Left renal cortex interstitium (tissue), 4 donors: ENCODE measurements at regions not wholly inside any gene's neighbourhood (a gene's known extent, or its start where the extent isn't known, plus 50 kb on each side); places are given as distances from the start of the nearest gene placed in this dataset.
"Not testable (repeated sequence)": the region's sequence is repeated elsewhere in the genome, so short reads cannot be mapped to it uniquely, and the experiment has no call there.

ENCODE experiments used
- DNase-seq, 4 donors: peaks; one replicate each; pipeline ENCODE4 v3.0.0-alpha.2; 2013; ENCODE audit warnings: low read depth in 4 of 4, low spot score in 2 of 4, missing footprints in 1 of 4

DNA sequence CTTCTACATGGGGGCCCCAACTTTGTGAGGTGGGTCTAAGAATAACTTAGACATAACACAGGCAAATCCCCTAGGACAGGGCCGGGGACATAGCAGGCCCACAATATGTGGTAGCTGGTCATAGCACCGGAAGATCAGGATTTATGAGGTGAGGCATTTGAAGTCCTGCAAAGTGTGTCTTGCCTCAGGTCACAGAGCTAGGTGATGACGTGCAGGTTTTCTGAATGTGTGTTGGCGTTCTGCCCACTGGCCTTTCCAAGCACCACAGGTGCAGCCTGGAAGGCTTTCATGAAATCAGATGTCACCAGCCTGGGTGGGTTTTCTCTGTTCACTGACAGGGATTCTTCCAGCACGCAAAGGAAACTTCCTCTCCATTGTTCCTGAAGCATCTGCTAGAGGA is 119.1 kb downstream of the LRATD1 start:
- DNase-seq = no peak

- no peak for DNase-seq
Observed at GRCh38 chr2:14752295-14752694, 119.8 kb downstream of the LRATD1 start.

- DNase-seq = no peak
Observed at GRCh38 chr2:14756122-14756541, 123.6 kb downstream of the LRATD1 start.

DNA sequence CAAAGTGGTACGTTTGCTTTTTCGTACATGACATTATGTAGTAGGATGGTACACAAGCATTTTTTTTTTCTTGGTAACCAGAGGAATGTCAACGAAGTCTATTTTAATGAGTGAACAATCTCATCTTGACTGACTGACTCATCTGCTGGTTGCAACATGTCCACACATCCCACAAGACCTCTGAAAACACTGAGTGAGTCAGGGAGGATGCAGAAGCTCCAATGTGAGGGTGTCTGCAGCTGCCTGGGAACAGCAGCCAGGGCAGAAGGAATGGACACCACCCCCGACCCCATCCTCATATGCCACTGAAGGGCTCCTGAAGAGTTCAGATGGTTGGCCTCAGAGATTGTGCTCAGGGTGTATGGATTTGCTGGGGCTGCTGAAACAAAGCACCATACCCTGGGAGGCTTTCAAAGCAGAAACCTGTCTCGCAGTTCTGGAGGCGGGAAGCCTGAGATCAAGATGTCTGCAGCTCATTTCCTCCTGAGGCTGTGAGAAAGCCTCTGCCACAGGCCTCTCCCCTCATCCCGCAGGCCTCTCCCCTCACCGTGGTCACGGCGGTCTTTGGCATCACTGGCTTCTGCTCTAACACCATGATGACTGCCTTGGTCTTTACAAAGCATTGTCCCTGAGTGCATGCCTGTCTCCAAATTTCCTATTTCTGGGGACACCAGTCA is 124.6 kb downstream of the LRATD1 start:
- DNase-seq = no peak

GRCh38 chr2:14759082-14759481 is 126.6 kb downstream of the LRATD1 start:
- no peak for DNase-seq

- no peak for DNase-seq
Observed at GRCh38 chr2:14760169-14760568, 127.7 kb downstream of the LRATD1 start.

DNA sequence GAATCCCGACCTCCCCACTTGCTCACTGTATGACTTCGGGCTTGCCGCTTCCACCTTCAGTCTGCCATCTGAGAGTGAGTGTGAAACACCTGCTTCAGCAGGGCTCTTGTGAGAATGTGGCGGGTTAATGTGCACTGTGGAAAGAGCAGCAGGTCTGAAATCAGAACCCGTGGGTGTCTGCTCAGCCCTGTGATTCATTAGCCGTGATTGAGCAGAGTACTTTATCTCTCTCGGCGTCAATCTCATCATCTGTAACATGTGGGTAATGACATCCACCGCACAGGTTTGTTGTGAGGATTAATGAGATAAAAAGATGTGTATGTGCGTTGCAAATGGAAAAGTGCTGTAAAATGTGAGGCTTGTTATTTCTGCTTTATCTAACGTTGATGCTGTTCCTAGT is 128.6 kb downstream of the LRATD1 start:
- DNase-seq = no peak

DNA sequence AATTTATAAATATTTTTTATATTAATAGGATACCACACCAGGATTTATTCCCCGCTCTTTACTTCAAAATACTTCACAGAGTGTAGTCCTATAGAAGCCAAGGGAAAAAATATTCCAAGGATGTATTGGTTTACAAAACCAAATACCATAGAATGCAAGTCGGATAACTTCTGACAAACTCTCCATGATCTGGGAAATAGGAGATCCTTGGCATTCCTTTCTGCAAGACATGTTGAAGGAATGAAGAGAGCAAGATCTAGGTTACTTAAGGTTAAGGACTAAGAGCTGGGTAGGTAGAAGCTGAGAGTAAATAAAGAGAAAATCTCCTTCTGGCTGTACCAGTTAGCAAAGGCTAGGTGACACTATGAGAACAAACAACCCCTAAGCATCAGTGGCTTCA is 141.2 kb downstream of the LRATD1 start:
- no peak for DNase-seq

GRCh38 chr2:14774436-14774968 is 142.0 kb downstream of the LRATD1 start:
- DNase-seq = no peak

DNA sequence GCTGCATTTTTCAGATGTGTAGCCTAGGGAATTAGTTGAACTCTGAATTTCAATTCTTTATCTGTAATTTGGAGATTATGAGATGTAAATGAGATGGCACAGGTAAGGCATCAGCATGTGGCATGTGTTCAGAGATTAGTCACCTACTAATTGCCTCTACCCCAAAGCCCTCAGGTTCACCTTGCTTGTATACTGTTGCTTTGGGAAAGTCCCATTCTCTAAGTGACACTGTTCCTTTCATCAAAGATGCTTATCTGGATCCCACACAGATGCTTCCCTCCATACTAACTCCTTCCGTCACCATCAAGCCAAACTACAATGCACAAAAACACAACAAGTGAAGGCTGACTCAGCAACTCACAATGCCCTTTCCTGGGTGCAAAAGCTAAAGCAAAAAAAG is 143.7 kb downstream of the LRATD1 start:
- DNase-seq = no peak

- DNase-seq = no peak
Observed at GRCh38 chr2:14778015-14778414, 145.5 kb downstream of the LRATD1 start.

DNA sequence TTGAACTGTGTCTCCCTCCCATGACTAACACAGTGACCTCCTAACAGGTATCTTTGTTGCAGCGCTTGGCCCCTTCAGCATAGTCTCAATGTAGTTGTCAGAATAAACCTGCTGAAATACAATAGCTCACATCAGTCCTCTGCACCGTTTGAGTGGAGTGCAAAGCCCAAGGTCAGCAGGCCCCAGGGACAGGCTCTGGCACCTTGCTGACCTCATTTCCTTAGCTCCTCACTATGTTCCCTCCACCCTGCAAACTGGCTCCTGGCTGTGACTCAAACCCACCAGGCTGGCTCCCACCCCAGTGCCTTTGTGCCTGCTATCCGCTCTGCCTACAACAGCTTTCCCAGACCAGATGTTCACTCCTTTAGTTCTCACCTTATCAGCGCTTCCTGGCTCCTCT is 146.7 kb downstream of the LRATD1 start:
- no peak for DNase-seq

DNA sequence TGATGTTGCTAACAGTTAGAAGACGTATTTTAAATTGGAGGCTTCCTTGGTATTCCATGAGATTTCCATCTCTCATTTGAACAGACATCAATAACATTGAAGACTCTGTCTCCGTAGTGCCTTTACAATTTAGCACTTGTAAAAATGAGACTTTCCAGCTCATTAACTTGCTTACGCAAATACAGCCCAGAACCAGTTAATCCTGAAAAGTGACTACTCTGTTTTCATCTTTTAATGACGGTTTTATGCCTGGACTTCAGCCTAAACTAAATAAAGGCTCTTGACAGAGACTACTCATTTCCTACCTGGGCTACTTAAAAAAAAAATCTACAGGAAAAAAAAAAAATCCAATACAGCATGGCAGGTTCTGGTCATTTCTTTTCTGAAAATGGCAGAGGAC is 148.6 kb downstream of the LRATD1 start:
- peak in 1 of 4 donors; percentile 21 for DNase-seq

DNA sequence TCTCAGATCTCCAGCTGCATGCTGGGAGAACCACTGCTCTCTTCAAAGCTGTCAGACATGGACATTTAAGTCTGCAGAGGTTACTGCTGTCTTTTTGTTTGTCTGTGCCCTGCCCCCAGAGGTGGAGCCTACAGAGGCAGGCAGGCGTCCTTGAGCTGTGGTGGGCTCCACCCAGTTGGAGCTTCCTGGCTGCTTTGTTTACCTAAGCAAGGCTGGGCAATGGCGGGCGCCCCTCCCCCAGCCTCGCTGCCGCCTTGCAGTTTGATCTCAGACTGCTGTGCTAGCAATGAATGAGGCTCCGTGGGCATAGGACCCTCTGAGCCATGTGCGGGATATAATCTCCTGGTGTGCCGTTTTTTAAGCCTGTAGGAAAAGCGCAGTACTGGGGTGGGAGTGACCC is 156.3 kb downstream of the LRATD1 start:
- not testable (repeated sequence) for DNase-seq

DNA sequence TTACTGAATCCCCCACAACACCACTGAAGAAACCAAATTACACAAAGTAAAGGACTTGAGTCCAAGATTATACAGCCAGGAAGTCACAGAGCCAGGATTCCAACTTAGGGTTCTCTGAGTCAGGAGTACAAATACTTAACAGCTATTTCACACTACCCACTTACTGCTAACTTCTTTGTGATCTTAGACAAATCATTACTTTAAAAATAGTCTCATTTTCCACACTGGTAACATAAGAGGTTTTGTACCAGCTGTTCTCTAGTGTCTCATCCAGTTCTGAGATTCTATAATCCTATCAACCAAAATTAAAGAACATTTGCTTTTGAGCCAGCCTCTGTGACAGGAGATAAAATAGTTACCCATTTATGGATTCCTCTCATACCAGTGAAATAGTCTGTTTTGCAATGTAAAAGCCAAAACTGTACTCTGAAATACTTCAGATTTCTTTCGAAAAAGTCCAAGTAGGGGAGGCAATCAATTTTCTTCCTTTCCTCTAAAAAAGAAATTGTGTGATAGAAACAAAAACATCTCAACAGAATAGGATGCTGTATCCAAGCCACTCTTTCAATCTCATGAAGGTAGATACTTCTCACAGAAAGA is 157.6 kb downstream of the LRATD1 start:
- no peak for DNase-seq

GRCh38 chr2:14803994-14804393 is 171.5 kb downstream of the LRATD1 start:
- DNase-seq = no peak

DNA sequence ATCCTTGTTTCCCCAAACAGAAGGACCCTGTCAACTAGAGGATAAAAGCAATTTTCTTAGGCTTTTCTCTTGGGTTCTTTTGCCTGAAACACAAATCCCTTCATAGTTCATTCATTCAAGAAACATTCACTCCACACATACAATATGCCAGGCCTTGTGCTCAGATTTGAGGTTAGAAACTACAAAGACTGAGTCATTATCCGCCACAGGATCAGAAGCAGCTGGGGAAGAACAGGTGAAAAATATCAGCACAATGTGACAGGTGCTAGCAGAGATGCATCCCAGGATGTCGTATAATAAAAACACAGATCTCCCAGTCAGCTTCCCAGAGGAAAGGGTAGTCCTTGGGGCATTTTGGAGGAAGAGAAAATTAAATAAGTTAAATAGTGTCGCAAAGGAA is 172.4 kb downstream of the LRATD1 start:
- no peak for DNase-seq

DNA sequence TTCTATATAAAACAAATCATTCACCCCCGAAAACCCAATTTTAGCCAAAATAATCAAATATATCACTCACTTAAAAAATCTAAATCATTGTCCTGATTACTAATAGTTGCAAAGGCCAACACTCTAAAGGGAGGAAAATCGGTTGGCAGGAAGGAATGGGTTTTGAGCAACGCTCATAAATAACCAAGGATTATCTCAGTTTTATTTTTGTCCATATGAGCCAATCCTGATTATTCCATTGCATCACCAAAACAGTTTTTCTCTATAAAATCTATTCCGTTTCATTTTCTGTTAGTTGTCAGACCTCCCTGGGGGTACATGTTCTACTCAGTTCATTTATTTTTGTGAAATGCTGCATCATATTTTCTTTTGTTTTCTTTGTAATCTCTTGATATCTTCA is 174.1 kb downstream of the LRATD1 start:
- no peak for DNase-seq

DNA sequence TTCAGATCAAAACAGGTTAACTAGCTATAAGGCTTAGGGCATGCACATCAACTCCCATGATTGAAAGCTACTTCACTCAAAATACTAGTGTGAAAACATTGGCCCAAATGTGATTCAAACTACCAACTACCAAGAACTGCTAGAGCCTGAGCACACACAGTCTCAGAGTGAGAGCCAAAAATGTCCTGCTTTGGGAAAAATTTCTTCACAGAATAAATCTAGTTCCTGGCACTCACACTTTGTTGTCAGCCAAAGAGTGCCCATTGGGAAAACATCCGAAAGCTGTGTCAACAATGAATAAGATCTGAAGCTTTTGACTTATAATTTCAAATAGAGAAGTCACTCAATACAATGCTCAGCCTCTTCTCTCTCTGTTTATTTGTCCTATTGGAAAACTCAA is 182.7 kb downstream of the LRATD1 start:
- DNase-seq = no peak

DNA sequence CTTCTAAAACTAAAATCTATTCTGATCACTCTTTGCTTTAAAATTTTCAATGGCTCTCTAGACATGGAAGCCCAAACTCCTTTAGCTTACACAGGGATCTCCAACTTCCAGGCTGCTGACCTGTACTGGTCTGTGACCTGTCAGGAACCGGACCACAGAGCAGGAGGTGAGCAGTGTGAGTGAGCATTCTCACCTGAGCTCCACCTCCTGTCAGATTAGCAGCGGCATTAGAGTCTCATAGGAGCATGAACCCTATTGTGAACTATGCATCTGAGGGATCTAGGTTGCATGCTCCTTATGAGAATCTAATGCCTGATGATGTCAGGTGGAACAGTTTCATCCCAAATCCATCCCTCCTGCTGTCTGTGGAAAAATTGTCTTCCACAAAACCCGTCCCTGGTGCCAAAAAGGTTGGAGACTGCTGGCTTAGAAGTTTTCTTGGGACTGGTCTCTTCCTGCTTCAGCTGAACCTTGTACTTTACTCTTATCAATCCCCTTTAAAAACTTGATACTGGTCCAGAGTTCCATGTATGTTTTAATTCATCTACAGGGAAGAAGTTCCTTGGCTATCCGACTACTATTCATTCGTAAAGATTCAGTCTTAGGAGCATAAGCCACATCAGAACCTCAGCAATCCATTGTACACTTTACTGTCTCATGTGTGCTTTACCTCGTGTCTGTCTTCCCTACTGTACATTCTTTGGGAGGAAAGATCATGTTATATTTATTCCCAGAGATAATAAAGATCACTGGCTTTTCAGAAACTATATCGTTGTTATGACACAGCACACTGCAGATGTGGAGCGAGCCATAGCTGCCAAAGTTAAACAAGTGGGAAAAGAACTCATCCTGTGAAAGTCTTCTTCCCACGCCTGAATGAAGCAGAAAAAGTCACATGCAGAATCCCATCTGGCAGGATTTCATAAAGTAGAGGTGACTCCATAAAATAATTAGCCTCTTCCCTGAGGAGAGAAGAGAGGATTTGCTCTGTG is 183.8 kb downstream of the LRATD1 start:
- DNase-seq = no peak

- DNase-seq = no peak
Observed at GRCh38 chr2:14817848-14818247, 185.3 kb downstream of the LRATD1 start.
